ENCODE measurements at regions not wholly inside any gene's neighbourhood (a gene's known extent, or its start where the extent isn't known, plus 50 kb on each side); places are given as distances from the start of the nearest gene placed in this dataset.

DNA sequence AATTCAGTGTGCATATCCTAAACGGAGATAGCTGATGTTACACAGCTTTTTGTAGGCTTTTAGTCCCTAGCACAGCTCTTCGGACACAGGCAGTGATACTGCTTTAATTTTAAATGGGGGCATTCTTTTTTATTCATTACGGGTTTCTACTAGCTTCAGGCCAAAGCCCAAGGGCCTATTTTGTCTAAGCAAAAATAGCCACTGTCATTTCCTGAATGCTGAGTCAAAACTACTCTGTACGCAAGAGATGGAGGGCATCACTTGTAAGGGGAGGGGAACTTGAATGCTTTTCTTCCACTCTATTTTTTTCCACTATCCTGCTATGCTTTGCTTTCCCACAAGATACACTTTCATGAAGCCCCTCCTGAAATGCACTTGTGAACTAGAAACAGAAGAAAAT is 360.7 kb downstream of the PMP22 start:
- intact Hi-C loops (cut with micrococcal nuclease): no loop called here
- Histone ChIP-seq H3K79me2 (ENCODE audit: insufficient read depth, low read length) (no peaks in the 10 kb centered on the region), H3K36me3 (replicated peaks in 1 of 2; ENCODE audit: control insufficient read depth in 1 of 2, insufficient read depth in 2 of 2, low read length in 2 of 2) (no peaks in the 10 kb centered on the region), H4K20me1 (ENCODE audit: insufficient read depth, low read length) (no peaks in the 10 kb centered on the region), H3K4me1 (ENCODE audit: control insufficient read depth in 1 of 2, insufficient read depth in 2 of 2, low read length in 2 of 2) (no peaks in the 10 kb centered on the region), H3K9me3 (replicated peaks in 1 of 2; ENCODE audit: control insufficient read depth in 1 of 2, insufficient read depth in 1 of 2, low read length in 2 of 2) (peaks cover 0 to 4% of the 10 kb centered on the region in 2 donors), H3K27ac (ENCODE audit: low read depth in 1 of 2, low read length in 2 of 2) (no peak overlapping the region), H3K9ac (ENCODE audit: insufficient read depth, low read length, poor library complexity, severe bottlenecking) (no peak overlapping the region), H3K4me2 (replicated peaks; ENCODE audit: extremely low read depth, low read length, poor library complexity, severe bottlenecking) (no peak overlapping the region), H3K27me3 (ENCODE audit: control insufficient read depth in 2 of 2, insufficient read depth in 2 of 2, low read length in 2 of 2) (no peaks in the 10 kb centered on the region), H3K4me3 (replicated peaks in 1 of 3; ENCODE audit: low read depth in 2 of 3, low read length in 3 of 3) (no peak overlapping the region), H2AFZ (ENCODE audit: insufficient read depth, low read depth, low read length, poor library complexity, severe bottlenecking) (no peak overlapping the region)
- Mint-ChIP-seq H3K36me3 (no peaks in the 10 kb centered on the region), H3K27me3 (ENCODE audit: low read depth in 3 of 3) (no peaks in the 10 kb centered on the region), H3K4me1 (peaks cover 11% of the 10 kb centered on the region), H3K4me3 (no peak overlapping the region), H3K27ac (no peak overlapping the region), H3K9me3 (peaks cover 0 to 5% (median 3%) of the 10 kb centered on the region in 7 donors)
- TF ChIP-seq, protein P1, sequence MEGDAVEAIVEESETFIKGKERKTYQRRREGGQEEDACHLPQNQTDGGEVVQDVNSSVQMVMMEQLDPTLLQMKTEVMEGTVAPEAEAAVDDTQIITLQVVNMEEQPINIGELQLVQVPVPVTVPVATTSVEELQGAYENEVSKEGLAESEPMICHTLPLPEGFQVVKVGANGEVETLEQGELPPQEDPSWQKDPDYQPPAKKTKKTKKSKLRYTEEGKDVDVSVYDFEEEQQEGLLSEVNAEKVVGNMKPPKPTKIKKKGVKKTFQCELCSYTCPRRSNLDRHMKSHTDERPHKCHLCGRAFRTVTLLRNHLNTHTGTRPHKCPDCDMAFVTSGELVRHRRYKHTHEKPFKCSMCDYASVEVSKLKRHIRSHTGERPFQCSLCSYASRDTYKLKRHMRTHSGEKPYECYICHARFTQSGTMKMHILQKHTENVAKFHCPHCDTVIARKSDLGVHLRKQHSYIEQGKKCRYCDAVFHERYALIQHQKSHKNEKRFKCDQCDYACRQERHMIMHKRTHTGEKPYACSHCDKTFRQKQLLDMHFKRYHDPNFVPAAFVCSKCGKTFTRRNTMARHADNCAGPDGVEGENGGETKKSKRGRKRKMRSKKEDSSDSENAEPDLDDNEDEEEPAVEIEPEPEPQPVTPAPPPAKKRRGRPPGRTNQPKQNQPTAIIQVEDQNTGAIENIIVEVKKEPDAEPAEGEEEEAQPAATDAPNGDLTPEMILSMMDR (IDR thresholded peaks at IDR 0.05): no peak
- WGBS (ENCODE audit: insufficient coverage): no CpG with 5 or more reads among the region's 4 CpGs
- no peak for DNase-seq

DNA sequence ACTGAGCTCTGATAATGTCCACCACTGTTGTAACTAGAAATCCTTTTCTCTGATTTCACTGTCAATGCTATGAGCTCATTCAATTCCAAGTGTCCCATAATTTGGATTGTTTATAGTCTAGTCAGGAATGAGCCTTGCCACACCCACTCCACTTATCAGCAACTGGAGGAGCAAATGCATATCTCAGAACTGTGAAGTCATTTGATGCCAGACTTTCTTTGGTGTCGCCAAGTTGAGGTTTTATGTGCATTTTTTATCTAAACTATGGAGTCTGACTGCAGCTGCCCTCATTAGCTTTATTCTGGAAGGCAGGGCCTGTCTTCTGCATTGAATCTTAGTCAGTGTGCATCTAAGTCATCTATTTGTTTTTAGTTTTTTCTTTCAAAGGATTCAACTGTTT is 361.3 kb downstream of the PMP22 start:
- intact Hi-C loops (cut with micrococcal nuclease): no loop called here
- WGBS (ENCODE audit: insufficient coverage): 100% methylated on average over 1 of the region's 1 CpG
- no peak overlapping the region for H3K27ac ChIP-seq (ENCODE audit: low read depth in 1 of 2, low read length in 2 of 2)
- H3K9me3 Mint-ChIP-seq: peaks cover 0 to 5% (median 3%) of the 10 kb centered on the region in 7 donors
- H3K4me1 ChIP-seq (ENCODE audit: control insufficient read depth in 1 of 2, insufficient read depth in 2 of 2, low read length in 2 of 2): no peaks in the 10 kb centered on the region
- no peaks in the 10 kb centered on the region for H3K36me3 Mint-ChIP-seq
- no peak for DNase-seq
- H3K9me3 ChIP-seq (replicated peaks in 1 of 2; ENCODE audit: control insufficient read depth in 1 of 2, insufficient read depth in 1 of 2, low read length in 2 of 2): peaks cover 0 to 4% of the 10 kb centered on the region in 2 donors
- H2AFZ ChIP-seq (ENCODE audit: insufficient read depth, low read depth, low read length, poor library complexity, severe bottlenecking): no peak overlapping the region
- H3K4me3 Mint-ChIP-seq: no peak overlapping the region
- H3K4me1 Mint-ChIP-seq: peaks cover 11% of the 10 kb centered on the region
- H3K4me3 ChIP-seq (replicated peaks in 1 of 3; ENCODE audit: low read depth in 2 of 3, low read length in 3 of 3): no peak overlapping the region
- H4K20me1 ChIP-seq (ENCODE audit: insufficient read depth, low read length): no peaks in the 10 kb centered on the region
- no peak overlapping the region for H3K9ac ChIP-seq (ENCODE audit: insufficient read depth, low read length, poor library complexity, severe bottlenecking)
- H3K27me3 ChIP-seq (ENCODE audit: control insufficient read depth in 2 of 2, insufficient read depth in 2 of 2, low read length in 2 of 2): no peaks in the 10 kb centered on the region
- TF ChIP-seq, protein P1 (IDR thresholded peaks at IDR 0.05): no peak
- no peak overlapping the region for H3K27ac Mint-ChIP-seq
- no peaks in the 10 kb centered on the region for H3K79me2 ChIP-seq (ENCODE audit: insufficient read depth, low read length)
- no peak overlapping the region for H3K4me2 ChIP-seq (replicated peaks; ENCODE audit: extremely low read depth, low read length, poor library complexity, severe bottlenecking)
- H3K27me3 Mint-ChIP-seq (ENCODE audit: low read depth in 3 of 3): no peaks in the 10 kb centered on the region
- no peaks in the 10 kb centered on the region for H3K36me3 ChIP-seq (replicated peaks in 1 of 2; ENCODE audit: control insufficient read depth in 1 of 2, insufficient read depth in 2 of 2, low read length in 2 of 2)
